ENCODE measurements at regions not wholly inside any gene's neighbourhood (a gene's known extent, or its start where the extent isn't known, plus 50 kb on each side); places are given as distances from the start of the nearest gene placed in this dataset.
A peak's percentile ranks its signal among the peaks of the same experiment; 100 is the strongest.
"Not testable (repeated sequence)": the region's sequence is repeated elsewhere in the genome, so short reads cannot be mapped to it uniquely, and the experiment has no call there.

- no peak for DNase-seq (ENCODE audit: low spot score)
Observed at GRCh38 chr20:47863981-47864380, 78.7 kb upstream of the SULF2 start.

- no peak for DNase-seq (ENCODE audit: low spot score)
Observed at GRCh38 chr20:47863315-47863965, 78.2 kb upstream of the SULF2 start.

- DNase-seq (ENCODE audit: low spot score): no peak
Observed at GRCh38 chr20:47862574-47863240, 77.4 kb upstream of the SULF2 start.

GRCh38 chr20:47861116-47861515 is 75.8 kb upstream of the SULF2 start:
- no peak for DNase-seq (ENCODE audit: low spot score)

- DNase-seq (ENCODE audit: low spot score): no peak
Observed at GRCh38 chr20:47860049-47860830, 75.0 kb upstream of the SULF2 start.

- DNase-seq (ENCODE audit: low spot score): no peak
Observed at GRCh38 chr20:47859278-47859677, 74.0 kb upstream of the SULF2 start.

- DNase-seq (ENCODE audit: low spot score): no peak
Observed at GRCh38 chr20:47857569-47858464, 72.5 kb upstream of the SULF2 start.

- no peak for DNase-seq (ENCODE audit: low spot score)
Observed at GRCh38 chr20:47857187-47857568, 71.9 kb upstream of the SULF2 start.

GRCh38 chr20:47855799-47856198 is 70.5 kb upstream of the SULF2 start:
- DNase-seq (ENCODE audit: low spot score): no peak

- no peak for DNase-seq (ENCODE audit: low spot score)
Observed at GRCh38 chr20:47854687-47855212, 69.5 kb upstream of the SULF2 start.

GRCh38 chr20:47851774-47852173 is 66.5 kb upstream of the SULF2 start:
- no peak for DNase-seq (ENCODE audit: low spot score)

GRCh38 chr20:47850146-47850545 is 64.9 kb upstream of the SULF2 start:
- no peak for DNase-seq (ENCODE audit: low spot score)

- DNase-seq (ENCODE audit: low spot score): no peak
Observed at GRCh38 chr20:47849596-47849995, 64.3 kb upstream of the SULF2 start.

- DNase-seq (ENCODE audit: low spot score): no peak
Observed at GRCh38 chr20:47849006-47849405, 63.7 kb upstream of the SULF2 start.

GRCh38 chr20:47848534-47848933 is 63.3 kb upstream of the SULF2 start:
- not testable (repeated sequence) for DNase-seq (ENCODE audit: low spot score)

- peak; percentile 57 for DNase-seq (ENCODE audit: low spot score)
Observed at GRCh38 chr20:47847884-47848485, 62.7 kb upstream of the SULF2 start.

GRCh38 chr20:47847220-47847619 is 61.9 kb upstream of the SULF2 start:
- not testable (repeated sequence) for DNase-seq (ENCODE audit: low spot score)

- DNase-seq (ENCODE audit: low spot score): peak; percentile 50
Observed at GRCh38 chr20:47846651-47847050, 61.4 kb upstream of the SULF2 start.

GRCh38 chr20:47845382-47845977 is 60.2 kb upstream of the SULF2 start:
- not testable (repeated sequence) for DNase-seq (ENCODE audit: low spot score)

GRCh38 chr20:47844568-47844906 is 59.3 kb upstream of the SULF2 start:
- not testable (repeated sequence) for DNase-seq (ENCODE audit: low spot score)
